Ovary (tissue), 7 donors: ENCODE measurements at regions not wholly inside any gene's neighbourhood (a gene's known extent, or its start where the extent isn't known, plus 50 kb on each side); places are given as distances from the start of the nearest gene placed in this dataset.

ENCODE experiments used
- DNase-seq, 5 donors: peaks; one replicate each; pipeline ENCODE4 v3.0.0-alpha.2; 2019 to 2020
- H3K27ac ChIP-seq, 2 donors: fragments of 200-600 bp; one replicate each; pipeline versions ENCODE4 v1.5.1 to v1.8.0; 2019 to 2022
- H3K27me3 ChIP-seq: fragments of 200-600 bp; one replicate; pipeline ENCODE4 v1.8.0; 2022
- H3K36me3 ChIP-seq: fragments of 200-600 bp; sonication (generic); one replicate; pipeline ENCODE4 v1.5.1; 2019
- H3K4me1 ChIP-seq: one replicate; pipeline ENCODE4 v1.8.1; 2013; ENCODE audit warnings: mild to moderate bottlenecking, moderate library complexity; ENCODE audit not compliant: insufficient read depth
- H3K4me3 ChIP-seq: fragments of 200-600 bp; sonication (generic); one replicate; pipeline ENCODE4 v1.5.1; 2017
- H3K9me3 ChIP-seq, 2 donors: fragments of 200-600 bp in 1 of 2; sonication (generic) in 1 of 2; one replicate each; pipeline versions ENCODE4 v1.5.1 to v1.8.1; 2013 to 2019; ENCODE audit warnings: mild to moderate bottlenecking in 1 of 2, moderate library complexity in 1 of 2
- CTCF ChIP-seq, 3 donors: fragments of 450-650 bp in 2 of 3; fragments of 200-600 bp in 1 of 3; IDR thresholded peaks; one replicate each; pipeline versions ENCODE4 v1.5.1 to v1.8.0; 2016 to 2022; ENCODE audit warnings: antibody characterized with exemption in 3 of 3, mild to moderate bottlenecking in 1 of 3
- EP300 ChIP-seq: sonication (generic); formaldehyde crosslinking; IDR thresholded peaks from one replicate; pipeline ENCODE4 v1.6.1; 2017; ENCODE audit warnings: antibody characterized with exemption
- POLR2A ChIP-seq: fragments of 450-650 bp; IDR thresholded peaks from one replicate; pipeline ENCODE4 v1.6.1; 2017; ENCODE audit warnings: antibody characterized with exemption, mild to moderate bottlenecking, moderate library complexity
- WGBS, 3 donors: extraction: QIAGEN DNeasy Blood & Tissue Kit in 1 of 3; methylation state at CpG; one replicate each; pipeline versions ENCODE4 v1.1.5 to v1.1.7; 2013 to 2017; 5-methylcytosine and 5-hydroxymethylcytosine counted together
- intact Hi-C, 4 donors: fragments of 100-400 bp; cut with DNase I; formaldehyde crosslinking; loops; one replicate each; pipeline versions ENCODE4 v1.11.0 to v1.15.1; 2022 to 2023
- donor health status: DM: no; HTN: no; CAD: no; lungs with moderate emphysema.
- donor health status: DM: no; HTN: no; CAD: no.
- donor health status: Bipolar disorder and iron deficiency.
- donor health status: DM: no; HTN: no; CAD: no.
- donor health status: DM: yes; HTN: yes; CAD: no.

DNA sequence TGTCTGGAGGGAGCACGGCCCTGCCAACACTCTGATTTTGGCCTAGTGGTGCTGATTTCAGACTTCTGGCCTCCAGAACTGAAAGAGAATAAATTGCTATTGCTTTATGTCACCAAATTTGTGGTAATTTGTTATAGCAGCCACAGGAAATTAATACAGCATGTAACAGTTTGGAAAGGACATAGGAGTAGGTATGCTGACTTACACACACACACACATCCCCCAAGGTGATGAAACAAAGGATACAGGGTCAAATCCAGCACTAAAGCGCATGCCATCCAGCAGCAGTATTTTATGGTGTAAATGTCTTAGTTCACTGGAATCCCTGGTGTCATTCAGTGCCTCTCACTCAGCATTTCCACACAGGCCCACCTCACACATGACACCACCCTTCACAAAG lies 72.2 kb upstream of the MAN1A2 start:
- H3K27ac ChIP-seq = no peak overlapping the region
- intact Hi-C loops = no loop called here
- no peaks in the 10 kb centered on the region for H3K36me3 ChIP-seq
- no peaks in the 10 kb centered on the region for H3K27me3 ChIP-seq
- no peaks in the 10 kb centered on the region for H3K9me3 ChIP-seq
- 80 to 89% (median 86%) methylated on average over 2 of the region's 2 CpGs for WGBS, 3 donors
- no peak overlapping the region for H3K4me3 ChIP-seq
- no peak for TF ChIP-seq CTCF (IDR thresholded peaks at IDR 0.05)
- TF ChIP-seq POLR2A = no peak
- no peak for TF ChIP-seq EP300
- H3K4me1 ChIP-seq = no peaks in the 10 kb centered on the region
- no peak for DNase-seq

GRCh38 chr1:117290890-117291289 lies 76.4 kb upstream of the MAN1A2 start:
- intact Hi-C loops = no loop called here
- TF ChIP-seq POLR2A (no peak), CTCF (IDR thresholded peaks at IDR 0.05) (no peak), EP300 (no peak)
- Histone ChIP-seq H3K27me3 (no peaks in the 10 kb centered on the region), H3K4me3 (no peak overlapping the region), H3K4me1 (no peaks in the 10 kb centered on the region), H3K27ac (no peak overlapping the region), H3K9me3 (no peaks in the 10 kb centered on the region), H3K36me3 (no peaks in the 10 kb centered on the region)
- no peak for DNase-seq

DNA sequence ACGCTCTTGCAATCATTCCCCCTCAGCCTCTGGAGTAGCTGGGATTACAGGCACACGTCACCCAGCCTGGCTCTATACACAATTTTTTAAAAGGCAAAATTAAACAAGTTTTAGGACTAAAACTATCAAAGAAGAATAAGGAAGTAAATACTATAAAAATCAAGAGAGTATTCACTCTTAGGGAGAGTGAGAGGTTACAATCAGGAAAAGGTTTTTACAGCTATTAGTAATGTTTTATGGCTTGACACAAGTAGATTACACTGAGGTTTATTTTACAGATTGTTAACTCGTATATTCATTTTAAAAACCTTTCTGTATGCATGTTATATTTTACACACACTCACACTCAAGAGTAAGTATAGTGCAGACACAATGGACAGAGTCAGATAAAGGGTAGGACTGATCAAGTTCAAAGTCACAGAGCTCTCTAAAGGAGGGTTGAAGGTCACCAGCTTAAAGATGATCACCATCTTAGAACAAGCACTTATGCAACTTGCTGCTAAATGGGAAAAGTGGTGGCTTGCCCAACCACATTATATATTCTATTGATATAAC lies 77.9 kb upstream of the MAN1A2 start:
- H3K9me3 ChIP-seq = no peaks in the 10 kb centered on the region
- intact Hi-C loops = loop anchor here in 2 of 4 donors (10.0 kb wide), 2 partner anchors 215 to 225 kb away; partner anchors contain the start of gene TTF2 (in 1 of the 2)
- no peak overlapping the region for H3K27ac ChIP-seq
- no peaks in the 10 kb centered on the region for H3K27me3 ChIP-seq
- 68 to 75% (median 73%) methylated on average over 3 of the region's 3 CpGs for WGBS, 3 donors
- TF ChIP-seq POLR2A = no peak
- no peak for TF ChIP-seq EP300
- no peak for TF ChIP-seq CTCF (IDR thresholded peaks at IDR 0.05)
- DNase-seq = no peak
- H3K4me1 ChIP-seq = no peaks in the 10 kb centered on the region
- no peaks in the 10 kb centered on the region for H3K36me3 ChIP-seq
- H3K4me3 ChIP-seq = no peak overlapping the region

DNA sequence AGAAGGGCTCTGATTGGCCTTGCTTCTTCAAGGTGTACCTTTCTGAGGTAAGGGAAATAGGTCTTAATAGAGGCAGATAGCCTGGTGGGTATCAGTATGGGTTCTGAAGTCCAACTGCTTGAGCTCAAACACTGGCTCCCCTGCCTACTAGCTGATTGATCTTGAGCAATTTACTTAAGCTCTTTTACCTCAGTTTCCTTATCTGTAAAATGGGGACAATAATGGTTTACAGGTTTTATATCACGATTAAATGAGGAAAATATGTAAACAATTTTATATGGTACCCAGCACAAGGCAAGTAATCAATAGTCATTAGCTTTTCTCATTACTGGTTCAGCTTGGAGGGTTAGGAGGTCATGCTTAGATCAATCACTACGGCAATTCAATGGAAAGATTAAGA lies 75.8 kb upstream of the VTCN1 start:
- H3K27me3 ChIP-seq = no peaks in the 10 kb centered on the region
- H3K27ac ChIP-seq = no peak overlapping the region
- DNase-seq = no peak
- H3K36me3 ChIP-seq = no peaks in the 10 kb centered on the region
- 88 to 91% (median 89%) methylated on average over 2 of the region's 2 CpGs for WGBS, 3 donors
- H3K9me3 ChIP-seq = no peaks in the 10 kb centered on the region
- H3K4me3 ChIP-seq = no peak overlapping the region
- no peak for TF ChIP-seq CTCF (IDR thresholded peaks at IDR 0.05)
- TF ChIP-seq POLR2A = no peak
- no peak for TF ChIP-seq EP300
- intact Hi-C loops = loop anchor here in 2 of 4 donors (10.0 kb wide), 2 partner anchors 212 to 222 kb away; partner anchors contain the start of gene TTF2 (in 1 of the 2)
- H3K4me1 ChIP-seq = no peaks in the 10 kb centered on the region
